ENCODE measurements at regions not wholly inside any gene's neighbourhood (a gene's known extent, or its start where the extent isn't known, plus 50 kb on each side); places are given as distances from the start of the nearest gene placed in this dataset.

- DNase-seq (ENCODE audit: low read depth in 2 of 2): no peak
Observed at GRCh38 chr1:172801771-172802322, 142.9 kb downstream of the FASLG start.

GRCh38 chr1:172809750-172810149, 150.8 kb downstream of the FASLG start:
- DNase-seq (ENCODE audit: low read depth in 2 of 2): no peak

GRCh38 chr1:172810480-172811175, 151.7 kb downstream of the FASLG start:
- no peak for DNase-seq (ENCODE audit: low read depth in 2 of 2)

GRCh38 chr1:172811694-172812093, 152.8 kb downstream of the FASLG start:
- no peak for DNase-seq (ENCODE audit: low read depth in 2 of 2)

GRCh38 chr1:172812118-172812517, 153.2 kb downstream of the FASLG start:
- DNase-seq (ENCODE audit: low read depth in 2 of 2): no peak

GRCh38 chr1:172813330-172813729, 154.4 kb downstream of the FASLG start:
- no peak for DNase-seq (ENCODE audit: low read depth in 2 of 2)

- no peak for DNase-seq (ENCODE audit: low read depth in 2 of 2)
Observed at GRCh38 chr1:172814428-172814827, 155.5 kb downstream of the FASLG start.

GRCh38 chr1:172815740-172816139, 156.8 kb downstream of the FASLG start:
- DNase-seq (ENCODE audit: low read depth in 2 of 2): no peak

GRCh38 chr1:172818841-172819527, 160.1 kb downstream of the FASLG start:
- DNase-seq (ENCODE audit: low read depth in 2 of 2): peak; percentile 22 to 29

GRCh38 chr1:172820475-172821158, 161.7 kb downstream of the FASLG start:
- DNase-seq (ENCODE audit: low read depth in 2 of 2): no peak

GRCh38 chr1:172821609-172822274, 162.8 kb downstream of the FASLG start:
- DNase-seq (ENCODE audit: low read depth in 2 of 2): no peak

GRCh38 chr1:172822886-172823285, 164.0 kb downstream of the FASLG start:
- no peak for DNase-seq (ENCODE audit: low read depth in 2 of 2)

GRCh38 chr1:172823534-172823933, 164.6 kb downstream of the FASLG start:
- no peak for DNase-seq (ENCODE audit: low read depth in 2 of 2)

GRCh38 chr1:172824209-172824608, 165.3 kb downstream of the FASLG start:
- DNase-seq (ENCODE audit: low read depth in 2 of 2): no peak

- DNase-seq (ENCODE audit: low read depth in 2 of 2): no peak
Observed at GRCh38 chr1:172826096-172826741, 167.3 kb downstream of the FASLG start.

- DNase-seq (ENCODE audit: low read depth in 2 of 2): no peak
Observed at GRCh38 chr1:172827301-172827700, 168.4 kb downstream of the FASLG start.

GRCh38 chr1:172827841-172828240, 168.9 kb downstream of the FASLG start:
- no peak for DNase-seq (ENCODE audit: low read depth in 2 of 2)

- DNase-seq (ENCODE audit: low read depth in 2 of 2): no peak
Observed at GRCh38 chr1:172832006-172832725, 173.3 kb downstream of the FASLG start.

- DNase-seq (ENCODE audit: low read depth in 2 of 2): no peak
Observed at GRCh38 chr1:172833954-172834353, 175.1 kb downstream of the FASLG start.

GRCh38 chr1:172834609-172835008, 175.7 kb downstream of the FASLG start:
- DNase-seq (ENCODE audit: low read depth in 2 of 2): no peak

GRCh38 chr1:172835834-172836233, 176.9 kb downstream of the FASLG start:
- no peak for DNase-seq (ENCODE audit: low read depth in 2 of 2)

Measured in stimulated activated CD8-positive, alpha-beta memory T cell treated with anti-CD3 and anti-CD28 coated beads, Interleukin-2, amount 100 ng/mL, for 48 hours (primary cell).